Left colon (tissue), 2 donors: ENCODE measurements at regions not wholly inside any gene's neighbourhood (a gene's known extent, or its start where the extent isn't known, plus 50 kb on each side); places are given as distances from the start of the nearest gene placed in this dataset.

ENCODE experiments used
- ATAC-seq: fragments of 200-7000 bp; cut with Tn5 transposase; one replicate; pipeline ENCODE4 v1.9.1; 2020; ENCODE audit warnings: mild to moderate bottlenecking, moderate library complexity
- DNase-seq, 2 donors: peaks; one replicate each; pipeline ENCODE4 v3.0.0-alpha.2; 2020
- intact Hi-C, 2 donors: fragments of 100-400 bp; cut with DNase I in 1 of 2; cut with micrococcal nuclease in 1 of 2; formaldehyde crosslinking; loops; one replicate each; pipeline versions ENCODE4 v1.11.2 to v1.14.0; 2022; cut with DNase I, micrococcal nuclease
- donor health status: DM: no; HTN: no; CAD: no.
- donor health status: DM: yes; HTN: yes; CAD: no.

DNA sequence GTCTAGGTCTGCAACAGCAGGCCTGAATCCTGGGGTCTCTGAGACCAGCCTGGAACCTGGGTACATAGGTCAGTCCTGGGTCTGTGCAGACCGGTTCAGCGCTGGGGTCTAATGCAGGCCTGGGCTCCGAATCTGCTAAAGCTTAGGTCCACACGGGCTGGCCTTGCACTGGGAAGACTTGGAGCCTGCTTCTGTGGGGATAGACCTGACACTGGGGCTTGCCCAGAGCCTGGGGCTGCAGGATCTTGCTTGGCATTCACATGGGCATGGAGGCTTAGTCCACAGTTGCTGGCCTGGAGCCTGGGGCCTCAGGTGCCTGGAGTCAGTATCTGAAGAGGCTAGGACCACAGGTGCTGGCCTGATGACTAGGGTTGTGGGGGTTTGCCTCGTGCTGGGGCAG lies 369.8 kb upstream of the SEL1L start:
- DNase-seq, result peak in 1 of 2 donors; percentile 2
- ATAC-seq, result no peak
- intact Hi-C loops, result no loop called here

DNA sequence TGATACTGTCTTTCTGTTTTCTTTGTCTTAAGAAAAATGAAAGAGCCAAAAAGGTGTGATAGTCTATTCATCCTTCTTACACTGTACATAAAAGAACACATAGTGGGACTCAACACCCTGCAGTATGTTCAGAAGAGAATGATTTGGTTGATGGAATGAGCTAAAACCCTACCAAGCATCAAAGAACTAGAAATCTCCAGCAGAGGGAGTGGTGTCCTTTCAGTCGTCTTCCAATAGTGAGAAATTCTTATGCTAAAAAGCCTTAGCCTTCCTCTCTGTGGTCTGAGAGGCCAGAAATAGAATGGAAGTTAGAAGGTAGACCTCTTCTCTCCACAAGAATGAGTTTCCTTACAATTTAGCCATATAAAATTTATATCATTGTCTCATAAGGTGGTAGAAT lies 393.4 kb upstream of the SEL1L start:
- no peak for ATAC-seq
- intact Hi-C loops, result no loop called here
- no peak for DNase-seq

DNA sequence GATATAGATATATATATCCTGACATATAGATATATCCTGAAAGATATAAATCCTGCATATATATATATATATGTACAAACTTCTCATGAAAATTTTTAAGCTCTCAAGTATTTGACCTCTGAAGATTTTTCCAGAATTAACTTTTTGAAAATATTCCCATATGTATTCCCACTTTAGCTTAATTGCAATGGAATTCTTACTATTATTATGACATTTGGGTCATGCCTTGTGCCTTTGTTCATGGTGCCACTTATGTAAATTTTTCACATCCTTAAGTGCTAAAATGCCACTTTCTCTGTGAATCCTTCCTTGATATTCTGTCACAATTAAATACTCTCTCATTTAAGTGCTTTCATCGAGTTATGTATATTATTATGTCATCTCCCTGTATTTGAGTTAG lies 398.2 kb upstream of the SEL1L start:
- DNase-seq (no peak), ATAC-seq (no peak)
- intact Hi-C loops, result no loop called here

DNA sequence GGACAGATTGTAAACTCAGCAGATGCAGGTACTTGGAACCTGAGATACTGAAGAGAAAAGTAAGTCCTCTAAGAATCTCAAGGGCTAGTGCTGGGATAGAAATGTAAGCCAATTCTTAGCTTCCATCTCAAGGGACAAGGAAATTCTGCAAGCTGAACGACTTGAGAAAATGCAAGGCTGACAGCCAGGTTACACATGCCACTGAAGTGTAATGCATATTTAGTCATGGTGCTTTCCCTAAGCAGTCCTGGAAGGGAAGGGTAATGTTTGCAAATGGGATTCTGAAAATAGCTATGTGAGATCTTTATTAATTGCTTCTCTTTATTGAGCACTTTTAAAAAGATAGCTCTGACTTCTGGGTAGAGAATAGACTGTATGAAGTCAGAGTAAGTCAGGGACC lies 402.7 kb upstream of the SEL1L start:
- ATAC-seq, result no peak
- intact Hi-C loops, result no loop called here
- no peak for DNase-seq

DNA sequence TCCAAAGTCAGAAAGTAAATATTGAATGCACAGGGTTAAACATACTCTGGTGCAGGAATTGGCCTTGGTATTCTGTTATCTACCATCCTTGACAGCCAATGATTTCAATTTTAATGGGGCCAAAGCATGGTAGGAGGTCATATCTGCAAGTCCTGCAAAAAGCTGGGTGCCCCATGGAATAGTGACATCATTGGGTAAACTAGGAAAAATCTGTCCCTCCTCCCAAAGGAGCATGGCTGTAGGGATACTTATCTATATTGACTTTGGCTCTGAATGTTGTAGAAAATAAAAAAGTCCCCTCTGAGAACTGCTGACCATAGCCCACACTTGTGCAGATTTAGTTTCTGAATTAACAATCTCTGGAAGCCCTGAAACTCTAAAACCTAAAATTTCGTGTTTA lies 403.2 kb upstream of the SEL1L start:
- DNase-seq (no peak), ATAC-seq (no peak)
- intact Hi-C loops, result no loop called here

DNA sequence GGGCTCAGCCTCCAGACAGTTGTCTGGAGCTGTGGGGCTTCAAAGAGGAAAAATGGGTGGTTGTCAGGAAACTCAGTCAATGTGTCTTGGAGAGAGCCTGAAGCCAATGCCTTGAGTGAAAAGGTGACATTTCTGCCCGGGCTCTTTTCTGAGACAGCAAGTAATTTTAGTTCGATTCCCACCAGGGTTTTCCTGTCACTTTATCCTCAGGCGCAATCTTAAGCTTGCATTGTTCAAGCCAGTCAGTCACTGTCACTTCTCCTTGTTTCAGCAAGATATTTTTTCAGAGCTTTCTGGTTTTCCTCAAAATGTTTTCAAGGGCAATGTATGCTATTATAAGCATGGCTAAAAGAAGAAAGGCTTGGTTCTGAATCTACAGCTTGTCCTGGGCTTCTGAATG lies 404.7 kb upstream of the SEL1L start:
- no peak for ATAC-seq
- intact Hi-C loops, result no loop called here

DNA sequence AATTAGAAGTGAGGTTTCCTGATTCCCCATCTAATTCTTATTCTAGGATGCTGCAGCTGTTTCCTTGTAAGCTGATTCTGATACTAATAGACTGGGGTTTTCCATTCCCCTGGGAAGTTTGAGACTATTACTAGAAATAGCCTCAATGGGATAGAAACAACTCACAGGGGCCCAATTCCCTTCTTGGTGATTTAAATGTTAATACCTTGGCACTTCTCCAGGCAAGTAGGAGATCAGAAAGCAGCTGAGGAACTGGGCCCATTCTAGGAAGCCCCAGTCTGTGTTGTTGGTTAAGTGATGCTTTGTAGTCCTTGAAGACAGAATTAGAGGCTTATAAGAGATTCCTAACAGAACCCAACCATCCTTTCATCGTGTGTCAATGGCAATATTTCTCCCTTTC lies 407.0 kb upstream of the SEL1L start:
- ATAC-seq, result no peak
- no peak for DNase-seq
- intact Hi-C loops, result no loop called here

More for the DNA sequence above, 404.7 kb upstream of the SEL1L start:
- no peak for DNase-seq

DNA sequence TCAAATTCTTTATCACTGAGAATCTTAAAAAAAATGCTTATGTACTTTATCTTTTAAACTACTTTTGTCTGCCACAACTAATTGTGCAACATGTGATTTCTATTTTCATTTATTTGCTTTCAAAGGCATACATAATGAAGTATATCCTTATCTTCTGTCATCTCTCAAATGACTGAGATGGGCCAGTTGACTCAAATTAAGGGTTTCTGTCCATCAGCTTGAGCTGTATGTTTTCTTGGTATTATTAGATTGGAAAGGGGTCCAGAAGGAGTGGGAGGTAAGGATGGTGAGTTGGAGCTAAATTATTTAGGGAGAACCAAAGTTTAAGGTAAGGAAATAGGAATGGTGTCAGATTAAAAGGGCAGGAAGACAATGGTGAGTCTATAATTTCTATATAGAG lies 408.4 kb upstream of the SEL1L start:
- DNase-seq (no peak), ATAC-seq (no peak)
- intact Hi-C loops, result no loop called here

DNA sequence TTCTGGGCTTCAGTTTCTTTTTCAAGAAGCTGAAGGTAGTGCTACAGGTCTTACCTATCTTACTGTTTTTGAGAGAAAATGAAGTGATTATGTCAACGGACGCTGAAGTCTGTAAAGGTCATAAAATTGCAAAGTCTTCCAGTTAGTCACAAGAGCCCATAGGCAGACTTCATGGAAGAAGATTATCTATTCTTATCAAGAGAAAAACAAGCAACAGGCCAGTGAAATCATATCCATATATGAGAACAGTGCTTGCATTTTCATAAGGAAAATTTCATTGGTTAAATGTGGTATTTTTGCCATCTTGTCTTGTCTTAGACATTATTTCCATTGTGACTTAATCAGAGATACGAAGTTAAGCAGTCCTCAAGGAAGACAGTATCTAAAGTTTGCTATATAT lies 412.7 kb upstream of the SEL1L start:
- DNase-seq, result no peak
- intact Hi-C loops, result no loop called here
- ATAC-seq, result no peak

DNA sequence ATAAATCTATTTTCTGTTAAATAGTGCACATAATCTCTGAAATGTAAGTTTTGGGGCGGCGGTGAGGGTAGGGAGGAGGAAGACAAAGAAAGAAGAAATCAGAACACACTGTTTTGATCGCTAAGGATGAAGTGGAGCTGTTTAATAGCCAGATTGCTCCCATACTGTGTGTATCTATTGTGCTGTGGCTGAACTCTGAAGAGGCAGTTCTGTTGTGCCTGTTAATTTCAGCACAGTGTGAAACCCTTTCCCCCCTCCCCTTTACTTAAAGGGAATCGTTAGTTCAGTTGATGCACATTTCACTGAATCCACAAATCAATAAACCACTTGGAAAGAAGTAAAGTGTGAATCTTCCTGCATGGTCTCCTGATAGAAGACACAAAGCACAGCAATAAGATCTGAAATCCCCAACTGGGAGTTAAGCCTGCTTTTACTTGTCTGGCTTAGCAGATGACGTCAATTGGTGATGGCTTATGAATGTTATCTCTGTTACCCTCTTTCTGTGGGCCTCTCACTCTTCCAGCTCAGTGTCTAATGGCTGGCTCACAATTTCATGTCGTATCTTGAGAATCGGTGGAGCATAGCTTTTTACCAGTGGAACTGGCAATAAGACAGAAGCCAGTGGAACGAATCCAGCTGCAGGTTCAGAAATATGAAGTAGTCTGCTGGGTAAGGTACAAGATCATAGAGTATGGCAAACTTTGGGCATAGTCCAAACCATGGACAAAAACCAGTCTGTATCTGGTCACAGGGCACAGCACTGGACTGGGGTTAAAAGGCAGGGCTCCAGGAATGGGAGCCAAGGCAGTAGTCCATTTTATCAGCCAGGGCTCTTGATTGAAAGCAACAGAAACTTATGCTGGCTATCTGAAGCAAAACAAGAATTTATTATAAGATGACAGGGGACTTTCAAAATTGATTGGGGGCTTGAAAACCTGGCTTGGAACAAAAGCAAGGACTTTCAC lies 413.5 kb upstream of the SEL1L start:
- no peak for DNase-seq
- intact Hi-C loops, result no loop called here
- no peak for ATAC-seq

DNA sequence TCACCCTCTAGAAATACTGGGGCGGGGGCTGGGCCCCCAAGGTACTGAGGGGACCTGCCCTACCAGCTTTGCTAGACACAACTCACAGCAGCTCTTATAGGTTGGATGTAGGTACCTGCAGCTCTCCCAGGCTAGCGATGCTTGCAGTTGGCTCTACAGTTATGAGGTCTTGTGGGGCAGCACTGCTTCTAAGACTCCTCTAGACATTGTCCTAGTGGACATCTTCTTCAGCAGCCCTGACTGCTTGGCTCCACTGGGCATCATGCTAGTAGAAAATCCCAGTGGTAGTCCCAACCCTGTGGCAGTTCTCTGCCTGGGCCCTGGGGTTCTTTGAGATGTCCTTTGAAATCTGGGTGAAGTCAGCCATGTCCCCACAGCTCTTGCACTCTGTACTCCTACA lies 419.3 kb upstream of the SEL1L start:
- intact Hi-C loops, result no loop called here
- ATAC-seq (no peak), DNase-seq (no peak)

DNA sequence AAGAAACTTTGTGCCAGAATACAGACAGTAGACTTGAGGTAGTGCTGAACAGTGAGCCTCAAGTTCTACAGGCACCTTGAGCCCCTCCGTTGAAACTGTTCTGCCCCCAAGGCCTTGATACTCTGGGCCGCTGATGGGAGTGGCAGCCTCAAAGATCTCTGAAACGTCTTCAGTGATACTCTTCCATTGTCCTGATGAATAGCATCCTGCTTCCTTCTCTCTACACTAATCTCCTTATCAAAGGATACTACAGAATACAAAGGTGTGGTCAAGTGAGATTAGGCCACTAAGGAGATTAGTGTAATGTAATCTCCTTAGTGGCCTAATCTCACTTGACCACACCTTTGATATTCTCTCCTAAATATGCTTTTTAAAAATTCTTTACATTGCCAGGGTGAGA lies 419.8 kb upstream of the SEL1L start:
- intact Hi-C loops, result no loop called here
- ATAC-seq (no peak), DNase-seq (no peak)

DNA sequence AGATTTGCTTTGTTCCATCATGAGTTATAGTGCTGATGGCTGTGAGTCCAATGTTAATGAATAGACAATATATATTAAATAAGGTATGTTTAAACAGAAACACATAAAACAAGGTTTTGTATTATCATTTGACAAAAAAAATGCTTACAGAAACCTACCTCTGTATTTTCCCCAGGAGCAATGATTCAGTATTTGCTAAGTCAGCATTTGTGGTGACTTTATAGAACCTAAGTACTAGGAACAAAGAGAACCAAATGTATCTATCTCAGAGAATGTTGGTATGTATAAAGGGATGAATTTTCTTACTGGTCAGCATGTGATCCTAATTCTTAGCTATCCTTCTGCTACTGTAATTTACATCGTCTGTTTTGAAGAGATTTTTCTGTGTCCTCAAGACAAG lies 421.5 kb upstream of the SEL1L start:
- ATAC-seq (no peak), DNase-seq (no peak)
- intact Hi-C loops, result no loop called here

DNA sequence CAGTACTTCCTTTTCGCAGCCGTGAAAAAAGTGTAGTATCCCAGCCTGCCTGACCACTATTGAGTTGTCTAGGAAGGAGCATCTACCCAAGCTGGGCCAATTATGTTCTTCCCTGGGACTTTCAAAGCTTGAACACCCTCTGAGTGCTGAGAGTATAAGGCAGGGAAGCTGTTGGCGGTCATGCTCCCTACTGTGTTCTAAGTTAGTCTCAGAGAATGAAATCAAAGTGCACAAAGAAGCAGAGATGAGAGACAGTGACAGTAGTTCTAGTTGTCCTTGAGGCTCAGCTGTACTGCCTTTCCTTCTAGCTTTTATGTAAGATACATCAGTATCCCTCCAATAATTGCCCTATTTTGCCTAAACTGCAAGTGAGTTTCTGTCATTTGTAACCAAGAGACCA lies 427.1 kb upstream of the SEL1L start:
- DNase-seq, result no peak
- no peak for ATAC-seq
- intact Hi-C loops, result no loop called here

DNA sequence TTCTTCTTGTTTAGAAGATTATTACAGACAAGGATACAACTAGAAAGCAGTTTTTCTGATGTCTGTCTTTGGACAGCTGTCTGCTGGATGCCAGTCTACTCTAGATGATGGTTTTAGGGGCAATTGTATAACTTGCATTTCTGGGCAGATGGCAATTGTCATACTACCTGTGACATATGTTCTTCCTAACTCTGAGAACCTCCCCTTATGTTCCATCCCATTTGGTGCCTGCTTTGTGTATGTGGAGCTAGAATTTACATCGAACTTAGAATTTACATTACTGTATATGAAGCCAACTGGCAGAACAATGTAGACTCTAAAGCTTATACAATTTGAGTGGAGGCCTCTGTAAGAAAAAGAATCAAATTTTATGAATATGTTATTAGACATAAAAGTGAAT lies 430.2 kb upstream of the SEL1L start:
- DNase-seq (no peak), ATAC-seq (no peak)
- intact Hi-C loops, result no loop called here

DNA sequence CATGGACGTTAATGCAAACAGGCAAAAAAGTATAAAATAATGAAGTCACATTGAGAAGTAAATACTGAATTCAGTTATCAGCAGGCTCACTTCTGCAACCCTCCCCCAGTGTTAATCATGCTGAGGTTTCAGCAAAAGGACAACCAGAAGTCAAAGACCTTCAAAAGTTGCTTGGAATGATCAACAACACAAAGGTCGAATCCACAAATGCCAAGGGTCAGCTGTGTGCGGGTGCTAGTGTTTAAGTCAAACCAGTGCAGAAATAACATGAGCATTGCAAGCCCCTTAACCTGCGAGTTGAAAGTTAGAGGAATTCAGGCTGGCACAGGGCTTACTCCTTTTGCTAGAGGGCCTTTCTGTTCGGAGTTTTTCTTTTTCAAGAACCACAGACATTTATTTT lies 436.7 kb upstream of the SEL1L start:
- DNase-seq (no peak), ATAC-seq (no peak)
- intact Hi-C loops, result no loop called here

DNA sequence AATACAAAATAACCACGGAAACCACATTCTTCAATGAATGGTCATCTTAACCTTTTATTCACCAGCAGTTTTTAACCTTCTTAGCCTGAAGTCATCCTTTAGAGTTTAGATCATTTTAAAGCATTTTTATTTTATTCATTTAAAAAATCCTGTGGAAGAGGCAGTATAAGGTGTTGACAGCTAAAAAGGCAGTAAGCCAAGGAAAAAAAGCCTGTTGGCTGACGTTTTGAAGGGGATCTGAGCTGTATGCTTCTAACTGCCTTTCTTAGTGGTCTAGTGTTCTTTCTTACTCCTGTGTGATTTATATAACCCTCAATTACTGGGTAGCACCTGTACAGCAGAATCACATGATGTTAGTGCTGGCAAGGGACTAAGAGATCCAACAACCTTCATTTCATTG lies 438.3 kb upstream of the SEL1L start:
- ATAC-seq, result no peak
- intact Hi-C loops, result no loop called here

DNA sequence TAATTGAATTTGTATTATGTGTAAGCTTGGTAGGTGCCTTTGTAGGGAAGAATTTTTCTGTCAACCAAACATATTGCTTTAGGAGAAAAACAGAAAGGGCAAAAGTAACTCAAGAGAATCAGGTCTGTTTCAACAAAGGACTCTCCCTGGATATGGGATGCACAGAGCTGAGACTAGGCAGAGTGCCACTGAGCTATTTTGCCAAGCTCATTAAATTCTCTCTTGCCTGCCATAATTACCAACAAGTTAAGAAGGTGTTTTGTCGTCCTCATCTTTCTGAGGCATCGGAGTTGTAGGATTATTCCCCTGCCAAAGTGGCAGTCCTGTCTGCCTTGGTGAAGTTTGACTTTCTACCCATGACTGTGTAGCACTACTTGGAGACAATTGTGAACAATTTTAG lies 438.9 kb upstream of the SEL1L start:
- no peak for ATAC-seq
- intact Hi-C loops, result no loop called here
- DNase-seq, result no peak

More for the DNA sequence above, 438.3 kb upstream of the SEL1L start:
- no peak for DNase-seq

DNA sequence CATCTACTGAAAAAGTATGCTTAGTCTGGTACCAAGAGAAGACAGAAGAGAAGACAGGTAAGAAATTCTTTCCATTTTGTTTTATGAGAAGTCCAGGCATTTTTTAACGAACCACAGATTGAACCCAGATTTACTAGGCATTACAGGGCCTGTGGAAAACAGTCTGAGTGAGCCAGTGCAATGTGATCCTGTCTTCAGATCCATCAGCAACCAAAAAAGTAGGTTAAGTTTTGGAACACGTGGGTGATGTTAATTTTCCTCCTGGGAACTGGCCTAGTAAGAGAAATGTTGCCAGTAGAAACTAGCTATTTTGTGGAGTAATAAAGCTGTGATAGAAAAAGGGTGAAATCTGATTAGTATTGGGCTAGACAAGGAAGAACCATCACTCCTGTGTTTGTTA lies 440.9 kb upstream of the SEL1L start:
- intact Hi-C loops, result no loop called here
- no peak for ATAC-seq
- no peak for DNase-seq

DNA sequence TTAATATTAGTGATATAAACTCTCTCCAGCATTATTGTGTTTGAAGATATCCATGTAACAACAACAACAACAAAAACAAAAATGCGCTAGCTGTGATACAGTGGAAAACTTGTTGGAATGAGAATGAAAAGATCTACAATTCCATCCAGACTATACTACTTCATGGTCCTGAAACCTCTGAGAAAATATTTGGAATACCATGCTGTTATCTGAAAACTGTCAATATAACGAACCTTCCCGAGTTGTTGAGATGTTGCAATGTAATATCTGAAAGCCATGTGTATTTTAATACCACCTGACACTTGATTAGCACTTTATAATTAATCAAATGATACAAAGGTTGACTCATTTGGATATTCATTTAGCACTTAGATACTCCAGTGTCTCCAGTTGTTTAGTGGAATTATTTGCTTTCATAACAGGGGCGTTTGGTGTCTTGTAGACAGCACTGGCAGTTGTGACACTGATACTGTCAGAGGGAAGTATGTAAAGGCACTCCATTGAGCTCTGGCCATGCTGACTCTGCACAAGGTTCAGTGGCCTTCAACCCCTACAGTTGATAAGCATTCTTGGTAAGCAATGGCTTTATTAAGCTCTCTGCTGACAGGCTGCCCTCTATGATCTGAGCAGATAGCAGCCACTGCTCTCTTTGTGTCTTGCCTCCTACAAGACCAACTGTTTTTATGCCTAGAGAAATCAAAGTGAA lies 447.1 kb upstream of the SEL1L start:
- DNase-seq (no peak), ATAC-seq (no peak)
- intact Hi-C loops, result no loop called here

DNA sequence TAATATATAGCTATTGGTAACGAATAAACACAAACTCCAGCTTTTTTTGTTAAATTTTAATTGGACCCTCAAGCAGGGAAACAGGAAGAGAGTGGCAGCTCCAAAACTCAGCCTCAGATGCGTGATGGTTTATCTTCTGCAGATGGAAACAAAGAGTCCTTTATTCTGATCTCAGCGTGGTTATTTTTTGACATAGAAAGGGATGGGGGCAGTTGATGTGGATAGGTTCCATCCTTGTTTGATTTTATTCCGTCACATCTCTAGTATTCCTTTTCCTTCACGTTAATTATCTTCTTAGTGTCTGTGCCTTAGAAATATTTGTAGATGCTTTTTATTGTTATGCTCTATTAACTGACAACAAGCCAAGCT lies 447.6 kb upstream of the SEL1L start:
- ATAC-seq (no peak), DNase-seq (no peak)
- intact Hi-C loops, result no loop called here
